RWPE1 (cell line): ENCODE measurements at regions not wholly inside any gene's neighbourhood (a gene's known extent, or its start where the extent isn't known, plus 50 kb on each side); places are given as distances from the start of the nearest gene placed in this dataset.

Source experiments
- CTCF ChIA-PET: fragments of 350-600 bp; sonication (Branson Sonifier 250); formaldehyde crosslinking; extraction: SDS; loops from one replicate; lab custom pipeline; 2021; lab: Yijun Ruan, JAX
- POLR2A ChIA-PET: fragments of 400-600 bp; formaldehyde crosslinking; extraction: SDS; loops from one replicate; lab custom pipeline; 2020; ENCODE audit warnings: antibody characterized with exemption; ENCODE audit not compliant: low non-redundant PET; lab: Yijun Ruan, JAX
- DNase-seq: peaks from one replicate; pipeline ENCODE4 v3.0.0; 2012; ENCODE audit warnings: low spot score
- H3K27ac ChIP-seq: fragments of 450-650 bp; 2 replicates; pipeline ENCODE4 v1.5.1; 2017
- CTCF ChIP-seq: fragments of 450-650 bp; conservative IDR thresholded peaks from 2 replicates; pipeline ENCODE4 v1.5.1; 2017; ENCODE audit warnings: low read depth, mild to moderate bottlenecking

DNA sequence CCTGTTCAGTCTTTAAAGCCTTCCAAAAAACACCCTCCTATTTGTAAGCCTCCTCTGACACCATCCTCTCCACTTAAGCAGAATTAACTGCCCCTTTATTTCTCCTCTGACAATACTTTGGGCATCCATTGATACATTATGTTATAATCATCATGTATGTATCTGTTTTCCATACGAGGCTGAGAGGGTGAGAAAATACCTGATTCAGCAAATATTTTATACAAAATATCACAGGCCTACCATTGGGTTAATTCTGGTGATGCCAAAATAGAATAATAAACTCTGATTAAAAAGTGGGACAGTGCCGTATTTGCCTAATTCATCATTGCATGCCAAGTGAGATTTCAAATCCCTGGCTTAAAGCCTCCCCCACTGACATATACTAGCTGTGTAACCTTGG is 118.2 kb upstream of the ADAMTS9 start:
- ChIA-PET POLR2A (no interaction called here), CTCF (no interaction called here)
- DNase-seq: no peak

GRCh38 chr3:64805248-64805647 is 117.4 kb upstream of the ADAMTS9 start:
- ChIA-PET POLR2A (no interaction called here), CTCF (no interaction called here)
- H3K27ac ChIP-seq: no peak overlapping the region
- no peak for TF ChIP-seq CTCF
- no peak for DNase-seq

More for the DNA sequence above, 118.2 kb upstream of the ADAMTS9 start:
- no peak for TF ChIP-seq CTCF
- no peak overlapping the region for H3K27ac ChIP-seq

- no peak overlapping the region for H3K27ac ChIP-seq
- no peak for DNase-seq
- TF ChIP-seq CTCF: no peak
- ChIA-PET POLR2A (interaction anchor here (0.5 kb wide), 1 partner anchor 38 kb away, joined by 3 read pairs; no protein-coding TSS in a partner anchor), CTCF (no interaction called here)
These were observed 115.7 kb upstream of the ADAMTS9 start for GRCh38 chr3:64803469-64803868.

DNA sequence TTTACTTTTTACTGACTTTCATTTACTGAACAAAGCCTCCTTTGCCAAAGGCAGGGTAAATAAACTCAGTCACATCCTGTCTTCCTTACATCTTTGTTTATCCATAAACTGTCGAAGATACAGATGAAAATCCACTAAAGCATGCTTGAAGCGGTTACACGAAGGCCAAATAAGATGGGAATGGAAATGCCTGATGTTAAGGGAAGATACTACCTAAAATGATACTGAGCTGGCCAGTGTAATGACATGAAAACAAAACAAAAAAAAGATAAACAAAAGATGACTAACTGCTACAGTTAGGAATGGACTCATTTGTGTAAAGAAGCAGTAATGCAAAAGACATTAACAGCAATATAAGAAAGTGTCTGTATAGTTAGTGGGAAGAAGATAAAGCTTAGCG is 114.7 kb upstream of the ADAMTS9 start:
- CTCF ChIA-PET: no interaction called here
- no peak overlapping the region for H3K27ac ChIP-seq
- TF ChIP-seq CTCF: no peak
- POLR2A ChIA-PET: no interaction called here
- no peak for DNase-seq

- ChIA-PET POLR2A (no interaction called here), CTCF (no interaction called here)
- H3K27ac ChIP-seq: no peak overlapping the region
- no peak for TF ChIP-seq CTCF
- no peak for DNase-seq
These were observed 114.1 kb upstream of the ADAMTS9 start for GRCh38 chr3:64801856-64802255.

GRCh38 chr3:64799606-64800005 is 111.8 kb upstream of the ADAMTS9 start:
- POLR2A ChIA-PET: no interaction called here
- CTCF ChIA-PET: no interaction called here
- H3K27ac ChIP-seq: no peak overlapping the region
- no peak for DNase-seq
- no peak for TF ChIP-seq CTCF

- CTCF ChIA-PET: no interaction called here
- TF ChIP-seq CTCF: no peak
- DNase-seq: no peak
- H3K27ac ChIP-seq: no peak overlapping the region
- POLR2A ChIA-PET: no interaction called here
These were observed 110.5 kb upstream of the ADAMTS9 start for GRCh38 chr3:64798316-64798715.
